Neural progenitor cell (in vitro differentiated cells): ENCODE measurements at regions not wholly inside any gene's neighbourhood (a gene's known extent, or its start where the extent isn't known, plus 50 kb on each side); places are given as distances from the start of the nearest gene placed in this dataset.

Source experiments
- CTCF ChIP-seq: fragments of 200-600 bp; sonication (generic); IDR thresholded peaks from 2 replicates; pipeline ENCODE4 v1.5.1; 2017; ENCODE audit warnings: antibody characterized with exemption, mild to moderate bottlenecking
- EZH2 ChIP-seq: fragments of 200-600 bp; sonication (generic); IDR thresholded peaks from 2 replicates; pipeline ENCODE4 v1.6.1; 2017; ENCODE audit warnings: antibody characterized with exemption, mild to moderate bottlenecking, moderate library complexity

GRCh38 chr11:29364006-29364405 lies 652.8 kb downstream of the KCNA4 start:
- TF ChIP-seq CTCF (no peak), EZH2 (no peak)
